Gastroesophageal sphincter (tissue), 3 donors: ENCODE measurements at regions not wholly inside any gene's neighbourhood (a gene's known extent, or its start where the extent isn't known, plus 50 kb on each side); places are given as distances from the start of the nearest gene placed in this dataset.
A peak's percentile ranks its signal among the peaks of the same experiment; 100 is the strongest.

ENCODE experiments used
- EP300 ChIP-seq: sonication (generic); formaldehyde crosslinking; IDR thresholded peaks from one replicate; pipeline ENCODE4 v1.6.1; 2017; ENCODE audit warnings: antibody characterized with exemption, mild to moderate bottlenecking
- POLR2A ChIP-seq, 2 donors: fragments of 450-650 bp; IDR thresholded peaks; one replicate each; pipeline ENCODE4 v1.6.1; 2017; ENCODE audit warnings: antibody characterized with exemption in 2 of 2, mild to moderate bottlenecking in 2 of 2, moderate library complexity in 1 of 2
- POLR2AphosphoS5 ChIP-seq: sonication (generic); formaldehyde crosslinking; IDR thresholded peaks from one replicate; pipeline ENCODE4 v1.6.1; 2017; ENCODE audit warnings: antibody characterized with exemption
- TF ChIP-seq, protein P1 (sequence below), 4 experiments: fragments of 200-600 bp in 2 of 4; fragments of 450-650 bp in 2 of 4; sonication (generic) in 1 of 4; IDR thresholded peaks; one replicate each; pipeline ENCODE4 v1.5.1; 2017 to 2019; ENCODE audit warnings: antibody characterized with exemption in 4 of 4, mild to moderate bottlenecking in 2 of 4, moderate library complexity in 2 of 4

GRCh38 chr18:24656551-24657443 lies 196.4 kb downstream of the HRH4 start:
- TF ChIP-seq, protein P1, sequence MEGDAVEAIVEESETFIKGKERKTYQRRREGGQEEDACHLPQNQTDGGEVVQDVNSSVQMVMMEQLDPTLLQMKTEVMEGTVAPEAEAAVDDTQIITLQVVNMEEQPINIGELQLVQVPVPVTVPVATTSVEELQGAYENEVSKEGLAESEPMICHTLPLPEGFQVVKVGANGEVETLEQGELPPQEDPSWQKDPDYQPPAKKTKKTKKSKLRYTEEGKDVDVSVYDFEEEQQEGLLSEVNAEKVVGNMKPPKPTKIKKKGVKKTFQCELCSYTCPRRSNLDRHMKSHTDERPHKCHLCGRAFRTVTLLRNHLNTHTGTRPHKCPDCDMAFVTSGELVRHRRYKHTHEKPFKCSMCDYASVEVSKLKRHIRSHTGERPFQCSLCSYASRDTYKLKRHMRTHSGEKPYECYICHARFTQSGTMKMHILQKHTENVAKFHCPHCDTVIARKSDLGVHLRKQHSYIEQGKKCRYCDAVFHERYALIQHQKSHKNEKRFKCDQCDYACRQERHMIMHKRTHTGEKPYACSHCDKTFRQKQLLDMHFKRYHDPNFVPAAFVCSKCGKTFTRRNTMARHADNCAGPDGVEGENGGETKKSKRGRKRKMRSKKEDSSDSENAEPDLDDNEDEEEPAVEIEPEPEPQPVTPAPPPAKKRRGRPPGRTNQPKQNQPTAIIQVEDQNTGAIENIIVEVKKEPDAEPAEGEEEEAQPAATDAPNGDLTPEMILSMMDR (IDR thresholded peaks at IDR 0.05) = no peak
- no peak for TF ChIP-seq POLR2A (IDR thresholded peaks at IDR 0.05)
- no peak for TF ChIP-seq EP300
- peak; percentile 11 for TF ChIP-seq POLR2AphosphoS5
